IPS DF 6.9 (cell line): ENCODE measurements at regions not wholly inside any gene's neighbourhood (a gene's known extent, or its start where the extent isn't known, plus 50 kb on each side); places are given as distances from the start of the nearest gene placed in this dataset.

Source experiments
- DNase-seq: peaks from one replicate; pipeline ENCODE4 v3.0.0-alpha.2; 2013; ENCODE audit warnings: low read depth, low spot score
- H3K27ac ChIP-seq: one replicate; pipeline ENCODE4 v1.5.1; 2013; ENCODE audit warnings: low read length, control low read depth
- H3K27me3 ChIP-seq: 2 replicates; pipeline ENCODE4 v1.6.1; 2013; ENCODE audit warnings: mild to moderate bottlenecking, low read length; ENCODE audit not compliant: control insufficient read depth, insufficient read depth
- H3K36me3 ChIP-seq: 2 replicates; pipeline ENCODE4 v1.6.1; 2013; ENCODE audit warnings: low read length; ENCODE audit not compliant: control insufficient read depth, insufficient read depth
- H3K4me1 ChIP-seq: 2 replicates; pipeline ENCODE4 v1.6.1; 2013; ENCODE audit warnings: low read length; ENCODE audit not compliant: control insufficient read depth, insufficient read depth
- H3K4me3 ChIP-seq: 2 replicates; pipeline ENCODE4 v1.5.1; 2013; ENCODE audit warnings: mild to moderate bottlenecking, low read length
- H3K9me3 ChIP-seq: 2 replicates; pipeline ENCODE4 v1.6.1; 2013; ENCODE audit warnings: low read length, inconsistent platforms; ENCODE audit not compliant: control insufficient read depth, insufficient read depth
- WGBS: extraction: QIAGEN DNeasy Blood & Tissue Kit; methylation state at CpG from one replicate; pipeline ENCODE4 v1.1.7; 2013; ENCODE audit warnings: mixed read lengths, missing lambda C conversion rate; ENCODE audit not compliant: insufficient read length, insufficient coverage; 5-methylcytosine and 5-hydroxymethylcytosine counted together

DNA sequence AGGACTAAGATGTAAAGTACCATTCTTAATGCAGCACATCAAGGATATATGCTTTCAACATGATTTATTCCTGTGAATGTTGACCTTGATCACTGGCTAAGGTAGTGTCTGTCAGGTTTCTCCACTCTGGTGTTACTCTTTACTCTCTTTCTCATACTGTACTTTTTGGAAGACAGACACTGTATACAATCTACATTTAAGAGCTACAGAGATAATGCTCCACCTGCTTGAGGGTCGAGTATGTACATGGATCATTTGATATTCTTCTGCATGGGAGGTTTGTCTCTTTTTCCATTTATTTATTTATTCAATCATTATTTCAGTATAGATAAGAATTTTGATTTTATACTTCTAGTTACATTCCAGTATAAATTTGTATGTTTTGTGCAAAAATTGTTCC lies 199.5 kb upstream of the RGPD4 start:
- H3K27me3 ChIP-seq: no peaks in the 10 kb centered on the region
- WGBS: no CpG with 5 or more reads among the region's 1 CpG
- no peak overlapping the region for H3K27ac ChIP-seq
- no peaks in the 10 kb centered on the region; the same call in 1 of the 2 replicates for H3K9me3 ChIP-seq
- H3K4me3 ChIP-seq: no peak overlapping the region
- H3K4me1 ChIP-seq: no peaks in the 10 kb centered on the region
- no peaks in the 10 kb centered on the region for H3K36me3 ChIP-seq
- DNase-seq: no peak

- Histone ChIP-seq H3K4me3 (no peak overlapping the region), H3K27ac (no peak overlapping the region)
- no CpG with 5 or more reads among the region's 3 CpGs for WGBS
These were observed 198.8 kb upstream of the RGPD4 start for GRCh38 chr2:107627926-107628325.

DNA sequence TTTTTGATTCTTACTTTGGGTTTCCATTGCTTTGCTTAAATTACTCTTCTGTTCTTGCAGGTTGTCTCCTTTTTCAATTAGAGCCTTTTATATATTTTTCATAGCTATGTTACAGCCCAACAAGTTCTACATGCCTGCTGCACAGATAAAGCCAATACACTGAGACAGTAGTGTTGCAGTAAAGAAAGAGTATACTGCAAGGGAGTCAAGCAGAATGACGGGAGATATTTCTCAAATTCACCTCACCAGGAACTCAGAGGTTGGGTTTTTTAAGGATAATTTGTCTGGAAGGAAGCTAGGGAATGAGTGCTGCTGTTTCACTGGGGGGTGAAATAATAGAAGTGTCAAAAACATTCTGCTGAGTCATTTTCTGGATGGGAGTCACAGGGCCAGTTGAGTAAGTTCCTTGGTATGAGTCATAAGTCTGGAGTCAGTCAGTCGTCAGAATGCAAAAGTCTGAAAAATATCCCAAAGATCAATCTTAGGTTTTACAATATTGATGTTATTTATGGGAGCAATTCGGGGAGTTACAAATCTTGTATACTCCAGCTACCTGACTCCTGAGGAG lies 193.0 kb upstream of the RGPD4 start:
- DNase-seq: no peak
- no CpG with 5 or more reads among the region's 3 CpGs for WGBS
- H3K27me3 ChIP-seq: no peaks in the 10 kb centered on the region
- H3K27ac ChIP-seq: no peak overlapping the region
- H3K9me3 ChIP-seq: no peaks in the 10 kb centered on the region
- H3K36me3 ChIP-seq: no peaks in the 10 kb centered on the region
- no peak overlapping the region for H3K4me3 ChIP-seq
- no peaks in the 10 kb centered on the region for H3K4me1 ChIP-seq

More at GRCh38 chr2:107627926-107628325, 198.8 kb upstream of the RGPD4 start:
- no peak for DNase-seq
- H3K36me3 ChIP-seq: no peaks in the 10 kb centered on the region
- no peaks in the 10 kb centered on the region; the same call in 1 of the 2 replicates for H3K9me3 ChIP-seq
- no peaks in the 10 kb centered on the region for H3K27me3 ChIP-seq
- H3K4me1 ChIP-seq: no peaks in the 10 kb centered on the region

DNA sequence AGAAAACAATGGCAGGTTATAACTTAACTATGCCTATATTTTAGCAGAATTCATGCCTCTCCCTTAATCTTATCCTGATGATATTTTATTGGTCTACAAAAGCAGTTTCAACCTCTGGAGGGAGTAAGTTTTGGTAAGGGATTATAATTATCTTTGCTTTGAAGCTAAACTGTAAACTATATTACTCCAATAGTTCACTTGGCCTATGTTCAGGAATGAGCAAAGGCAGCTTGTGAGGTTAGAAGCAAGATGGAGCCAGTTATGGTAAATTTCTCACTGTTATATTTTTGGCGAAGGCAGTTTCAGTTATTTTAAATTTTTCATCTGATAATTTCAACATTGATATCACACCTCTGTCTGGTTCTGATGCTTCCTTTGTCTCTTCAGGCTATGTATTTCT lies 192.5 kb upstream of the RGPD4 start:
- no peak overlapping the region for H3K27ac ChIP-seq
- H3K4me3 ChIP-seq: no peak overlapping the region
- H3K4me1 ChIP-seq: no peaks in the 10 kb centered on the region
- H3K9me3 ChIP-seq: no peaks in the 10 kb centered on the region
- no CpG with 5 or more reads among the region's 1 CpG for WGBS
- no peak for DNase-seq
- H3K27me3 ChIP-seq: no peaks in the 10 kb centered on the region
- H3K36me3 ChIP-seq: no peaks in the 10 kb centered on the region

DNA sequence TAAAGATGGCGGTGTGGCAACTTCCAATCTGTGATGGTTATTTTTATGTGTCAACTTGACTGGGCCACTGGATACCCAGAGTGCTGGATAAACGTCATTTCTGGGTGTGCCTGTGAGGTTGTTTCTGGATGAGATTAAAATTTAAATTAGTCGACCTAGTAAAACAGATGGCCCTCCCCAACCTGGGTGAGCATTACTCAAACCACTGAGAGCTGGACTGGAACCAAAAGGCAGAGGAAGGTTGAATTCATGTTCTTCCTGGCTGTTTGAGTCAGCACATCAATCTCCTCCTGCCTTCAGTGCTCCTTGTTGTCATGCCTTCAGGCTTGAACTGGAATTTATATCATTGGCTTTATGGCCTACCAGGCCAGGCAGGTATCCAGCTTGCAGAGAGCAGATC lies 190.8 kb upstream of the RGPD4 start:
- no peaks in the 10 kb centered on the region for H3K9me3 ChIP-seq
- no peaks in the 10 kb centered on the region for H3K27me3 ChIP-seq
- H3K4me3 ChIP-seq: no peak overlapping the region
- H3K27ac ChIP-seq: no peak overlapping the region
- H3K4me1 ChIP-seq: no peaks in the 10 kb centered on the region
- no peak for DNase-seq
- WGBS: no CpG with 5 or more reads among the region's 3 CpGs
- no peaks in the 10 kb centered on the region for H3K36me3 ChIP-seq

DNA sequence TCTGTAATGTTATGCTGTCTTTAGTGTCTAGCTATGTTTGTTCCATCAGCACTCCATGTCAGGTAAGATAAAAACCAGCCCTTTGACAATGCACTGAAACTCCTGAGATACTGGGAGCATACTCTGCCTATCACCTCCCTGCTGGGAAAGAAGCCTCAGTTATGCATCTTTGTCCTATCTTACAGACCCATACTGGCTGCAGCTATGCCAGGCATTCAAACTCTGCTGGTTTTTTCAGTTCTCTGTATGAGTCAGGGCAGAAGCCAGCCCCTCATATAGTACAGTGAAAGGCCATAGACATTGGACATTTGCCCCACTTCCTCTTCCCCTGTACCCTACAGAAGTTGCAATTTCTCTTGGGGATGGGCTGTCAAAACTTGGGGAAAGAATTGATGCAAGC lies 181.1 kb upstream of the RGPD4 start:
- Histone ChIP-seq H3K27me3 (no peaks in the 10 kb centered on the region), H3K9me3 (no peaks in the 10 kb centered on the region; the same call in 1 of the 2 replicates), H3K27ac (no peak overlapping the region), H3K4me1 (no peaks in the 10 kb centered on the region), H3K36me3 (no peaks in the 10 kb centered on the region), H3K4me3 (no peak overlapping the region)
- no peak for DNase-seq

DNA sequence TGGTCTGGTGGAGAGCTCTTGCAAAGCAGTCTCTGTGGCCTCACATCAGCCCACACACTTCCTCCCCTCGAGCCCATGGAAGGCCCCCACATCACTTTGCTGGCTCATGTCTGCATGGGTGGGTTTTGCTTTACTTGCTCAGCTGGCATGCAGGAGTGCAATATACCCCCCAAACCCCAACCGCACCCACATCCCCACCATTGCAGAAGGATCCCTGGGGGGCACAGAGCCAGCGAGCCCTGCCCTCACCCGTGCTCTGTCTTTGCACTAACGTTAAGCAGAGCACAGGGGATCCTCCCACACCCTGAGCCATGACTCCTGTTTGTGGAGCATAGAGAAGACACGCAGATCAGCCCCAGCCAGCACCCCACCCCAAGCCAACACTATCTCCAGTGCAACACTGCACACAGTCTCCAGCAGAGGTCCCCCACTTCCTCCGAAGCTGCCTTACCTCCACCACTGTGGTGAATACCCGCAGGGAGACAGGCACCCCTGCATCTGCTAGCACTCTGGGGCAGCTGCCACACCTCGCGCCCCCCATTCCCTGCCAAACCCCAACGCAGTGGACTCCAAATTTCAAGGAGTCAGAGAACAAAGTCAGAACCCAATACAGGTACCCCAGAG lies 177.8 kb upstream of the RGPD4 start:
- H3K9me3 ChIP-seq: no peaks in the 10 kb centered on the region; the same call in 1 of the 2 replicates
- no CpG with 5 or more reads among the region's 11 CpGs for WGBS
- no peak for DNase-seq
- H3K36me3 ChIP-seq: no peaks in the 10 kb centered on the region
- H3K4me1 ChIP-seq: no peaks in the 10 kb centered on the region
- H3K4me3 ChIP-seq: no peak overlapping the region
- H3K27ac ChIP-seq: no peak overlapping the region
- H3K27me3 ChIP-seq: no peaks in the 10 kb centered on the region

DNA sequence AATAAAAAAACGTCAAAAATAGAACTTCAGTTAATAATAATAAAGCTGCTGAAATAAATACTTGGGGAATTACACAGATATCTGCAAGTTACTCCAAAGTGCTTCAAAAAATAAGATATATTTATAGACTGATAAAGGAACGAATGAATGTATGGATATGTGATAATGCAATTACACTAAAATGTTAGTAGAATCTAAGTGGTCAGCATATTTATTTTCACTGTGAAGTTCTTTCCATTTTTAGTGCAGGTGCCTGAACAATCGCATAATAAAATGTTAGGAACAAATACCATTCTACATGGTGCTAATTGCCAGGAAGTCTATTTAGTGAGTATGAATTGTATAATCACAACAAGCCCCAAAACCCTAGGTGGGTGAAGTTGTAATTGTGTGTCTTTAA lies 169.6 kb upstream of the RGPD4 start:
- Histone ChIP-seq H3K4me3 (no peak overlapping the region), H3K4me1 (no peaks in the 10 kb centered on the region), H3K9me3 (no peaks in the 10 kb centered on the region; the same call in 1 of the 2 replicates), H3K36me3 (no peaks in the 10 kb centered on the region), H3K27me3 (no peaks in the 10 kb centered on the region), H3K27ac (no peak overlapping the region)
- no peak for DNase-seq
- no CpG with 5 or more reads among the region's 3 CpGs for WGBS

DNA sequence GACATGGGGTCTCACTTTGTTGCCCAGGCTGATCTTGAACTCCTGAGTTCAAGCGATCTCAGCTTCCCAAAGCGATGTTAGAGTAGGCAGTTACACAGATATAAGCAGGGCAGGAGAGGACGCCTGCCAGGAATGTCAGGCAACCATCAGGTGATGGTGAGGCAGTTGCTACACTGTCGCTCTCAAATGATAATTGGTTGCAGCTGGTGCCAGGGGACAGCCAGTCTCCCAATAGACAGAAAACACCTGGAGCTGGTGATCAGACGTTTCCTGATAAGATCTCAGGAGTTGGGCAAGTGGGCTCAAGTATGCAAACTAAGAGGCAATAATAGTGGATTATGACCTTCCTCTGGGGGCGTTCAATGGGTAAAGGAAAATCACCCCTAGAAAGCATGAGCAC lies 163.1 kb upstream of the RGPD4 start:
- H3K4me1 ChIP-seq: no peaks in the 10 kb centered on the region
- no peak for DNase-seq
- H3K27ac ChIP-seq: no peak overlapping the region
- H3K4me3 ChIP-seq: no peak overlapping the region
- H3K9me3 ChIP-seq: no peaks in the 10 kb centered on the region; the same call in 1 of the 2 replicates
- H3K36me3 ChIP-seq: no peaks in the 10 kb centered on the region
- no CpG with 5 or more reads among the region's 6 CpGs for WGBS
- H3K27me3 ChIP-seq: no peaks in the 10 kb centered on the region

DNA sequence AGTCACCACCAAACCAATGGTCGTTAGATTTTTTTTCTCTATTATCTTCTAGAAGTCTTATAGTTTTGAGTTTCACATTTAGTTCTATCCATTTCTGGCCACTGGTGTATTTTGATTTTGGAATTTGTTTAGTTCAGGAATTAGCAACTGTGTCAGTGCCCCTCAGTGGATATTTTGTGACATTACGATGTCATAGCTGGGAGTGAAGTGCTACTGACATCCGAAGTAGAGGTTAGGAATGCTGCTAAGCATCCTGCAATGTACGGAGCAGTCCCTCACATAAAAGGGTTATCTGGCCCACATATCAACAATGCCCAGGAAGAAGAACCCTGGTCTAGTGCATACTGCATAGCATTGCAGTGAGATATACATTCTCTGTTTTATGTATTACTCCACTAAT lies 157.4 kb upstream of the RGPD4 start:
- no peak overlapping the region for H3K27ac ChIP-seq
- DNase-seq: no peak
- no peaks in the 10 kb centered on the region for H3K36me3 ChIP-seq
- no peak overlapping the region for H3K4me3 ChIP-seq
- H3K4me1 ChIP-seq: no peaks in the 10 kb centered on the region
- no CpG with 5 or more reads among the region's 4 CpGs for WGBS
- no peaks in the 10 kb centered on the region for H3K9me3 ChIP-seq
- H3K27me3 ChIP-seq: no peaks in the 10 kb centered on the region

- Histone ChIP-seq H3K36me3 (no peaks in the 10 kb centered on the region), H3K27ac (no peak overlapping the region), H3K4me1 (no peaks in the 10 kb centered on the region), H3K27me3 (no peaks in the 10 kb centered on the region), H3K9me3 (no peaks in the 10 kb centered on the region), H3K4me3 (no peak overlapping the region)
- DNase-seq: no peak
- no CpG with 5 or more reads among the region's 8 CpGs for WGBS
These were observed 144.8 kb upstream of the RGPD4 start for GRCh38 chr2:107681936-107682335.
